Mucosa of rectum (tissue), 2 donors: ENCODE measurements at regions not wholly inside any gene's neighbourhood (a gene's known extent, or its start where the extent isn't known, plus 50 kb on each side); places are given as distances from the start of the nearest gene placed in this dataset.

Source experiments
- H3K27ac ChIP-seq, 2 donors: one replicate each; pipeline ENCODE4 v1.7.0; 2013; ENCODE audit warnings: inconsistent platforms in 2 of 2, low read depth in 2 of 2, low read length in 2 of 2
- H3K27me3 ChIP-seq, 2 donors: one replicate each; pipeline ENCODE4 v1.7.0; 2013; ENCODE audit warnings: low read length in 2 of 2; ENCODE audit not compliant: control insufficient read depth in 2 of 2, insufficient read depth in 2 of 2
- H3K36me3 ChIP-seq, 2 donors: one replicate each; pipeline ENCODE4 v1.7.0; 2013; ENCODE audit warnings: low read length in 2 of 2; ENCODE audit not compliant: control insufficient read depth in 2 of 2, insufficient read depth in 2 of 2
- H3K4me1 ChIP-seq, 2 donors: one replicate each; pipeline ENCODE4 v1.7.0; 2013; ENCODE audit warnings: low read length in 2 of 2, mild to moderate bottlenecking in 1 of 2; ENCODE audit not compliant: control insufficient read depth in 2 of 2, insufficient read depth in 2 of 2
- H3K4me3 ChIP-seq, 2 donors: one replicate each; pipeline ENCODE4 v1.7.0; 2013; ENCODE audit warnings: low read length in 2 of 2
- H3K9ac ChIP-seq, 2 donors: one replicate each; pipeline ENCODE4 v1.7.0; 2013; ENCODE audit warnings: low read length in 2 of 2, low read depth in 1 of 2, mild to moderate bottlenecking in 1 of 2
- H3K9me3 ChIP-seq, 2 donors: one replicate each; pipeline ENCODE4 v1.7.0; 2013; ENCODE audit warnings: low read length in 2 of 2; ENCODE audit not compliant: control insufficient read depth in 2 of 2
- donor health status: healthy.
- donor health status: Normal muscosa, but diverticular disease.

GRCh38 chr1:218591966-218592365 is 246.8 kb downstream of the TGFB2 start:
- H3K9me3 ChIP-seq: peaks cover 0 to 1% of the 10 kb centered on the region in 2 donors
- H3K9ac ChIP-seq: no peak overlapping the region
- H3K27me3 ChIP-seq: no peaks in the 10 kb centered on the region
- no peak overlapping the region for H3K4me3 ChIP-seq
- H3K27ac ChIP-seq: no peak overlapping the region
- no peaks in the 10 kb centered on the region for H3K4me1 ChIP-seq
- H3K36me3 ChIP-seq: no peaks in the 10 kb centered on the region

DNA sequence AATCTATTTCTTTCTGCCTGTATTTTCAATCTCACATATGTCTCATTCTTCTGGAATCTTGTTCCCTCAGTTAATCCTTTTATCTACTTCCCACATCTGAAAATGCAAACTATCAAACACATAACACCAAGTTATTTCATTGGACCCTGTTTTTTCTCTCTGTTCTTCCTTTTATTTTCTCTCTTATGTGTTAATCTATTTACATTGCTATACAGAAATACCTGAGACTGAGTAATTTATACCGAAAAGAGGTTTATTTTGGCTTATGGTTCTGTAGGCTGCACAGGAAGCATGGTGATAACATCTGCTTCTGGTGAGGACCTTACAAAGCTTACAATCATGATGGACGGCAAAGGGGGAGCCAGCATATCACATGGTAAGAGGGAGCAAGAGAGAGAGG is 247.6 kb downstream of the TGFB2 start:
- no peak overlapping the region for H3K9ac ChIP-seq
- H3K9me3 ChIP-seq: peaks cover 0 to 1% of the 10 kb centered on the region in 2 donors
- H3K4me1 ChIP-seq: no peaks in the 10 kb centered on the region
- H3K36me3 ChIP-seq: no peaks in the 10 kb centered on the region
- H3K27me3 ChIP-seq: no peaks in the 10 kb centered on the region
- H3K4me3 ChIP-seq: no peak overlapping the region
- H3K27ac ChIP-seq: no peak overlapping the region

DNA sequence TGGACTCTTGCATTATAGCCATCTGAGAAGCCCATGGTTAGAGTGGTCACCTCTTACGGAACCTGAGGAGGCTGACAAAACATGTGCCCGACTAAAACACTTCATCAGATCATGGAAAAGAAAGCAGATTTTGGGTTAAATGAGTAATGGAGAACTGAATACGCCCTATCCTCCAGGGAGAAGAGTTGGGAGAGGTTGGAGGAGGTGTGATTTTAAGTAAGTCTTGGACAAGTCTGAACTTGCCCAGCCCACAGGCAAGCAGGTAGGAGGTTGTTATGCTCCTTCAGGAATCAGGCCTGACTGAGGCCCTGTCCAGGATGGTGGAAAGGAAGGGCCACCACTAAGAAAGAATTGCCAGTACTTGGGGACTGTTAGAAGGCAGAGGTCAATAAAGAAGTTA is 255.8 kb downstream of the TGFB2 start:
- Histone ChIP-seq H3K4me1 (no peaks in the 10 kb centered on the region), H3K36me3 (no peaks in the 10 kb centered on the region), H3K9ac (no peak overlapping the region), H3K27me3 (no peaks in the 10 kb centered on the region), H3K9me3 (no peaks in the 10 kb centered on the region), H3K27ac (no peak overlapping the region), H3K4me3 (no peak overlapping the region)

GRCh38 chr1:218604217-218604616 is 259.1 kb downstream of the TGFB2 start:
- no peaks in the 10 kb centered on the region for H3K27me3 ChIP-seq
- H3K9me3 ChIP-seq: peaks cover 0 to 3% of the 10 kb centered on the region in 2 donors
- no peaks in the 10 kb centered on the region for H3K4me1 ChIP-seq
- no peaks in the 10 kb centered on the region for H3K36me3 ChIP-seq
- H3K9ac ChIP-seq: no peak overlapping the region
- H3K27ac ChIP-seq: no peak overlapping the region
- H3K4me3 ChIP-seq: no peak overlapping the region

- Histone ChIP-seq H3K27ac (no peak overlapping the region), H3K9ac (no peak overlapping the region), H3K36me3 (no peaks in the 10 kb centered on the region), H3K4me1 (no peaks in the 10 kb centered on the region), H3K9me3 (peaks cover 0 to 5% of the 10 kb centered on the region in 2 donors), H3K4me3 (no peak overlapping the region), H3K27me3 (no peaks in the 10 kb centered on the region)
These were observed 266.9 kb downstream of the TGFB2 start for GRCh38 chr1:218611916-218612585.

DNA sequence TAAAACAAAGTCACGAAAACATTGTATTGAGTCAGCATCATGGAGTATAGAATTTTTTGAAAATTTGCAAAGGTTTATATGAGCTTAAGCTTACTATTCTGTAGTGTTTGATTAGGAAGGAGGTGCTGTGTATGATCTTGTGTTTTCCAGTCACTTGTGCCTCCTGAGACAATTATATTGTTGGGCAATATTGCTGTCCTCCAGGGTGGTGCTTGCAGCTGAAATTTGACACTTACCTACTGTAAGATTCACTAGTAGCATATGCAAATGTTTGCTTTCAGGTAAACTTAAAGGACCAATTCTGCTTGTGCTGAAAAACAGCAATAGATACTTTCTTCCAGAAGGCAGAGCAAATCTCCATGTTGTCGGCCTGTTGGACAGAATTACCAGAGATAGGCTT is 268.0 kb downstream of the TGFB2 start:
- Histone ChIP-seq H3K27me3 (no peaks in the 10 kb centered on the region), H3K36me3 (no peaks in the 10 kb centered on the region), H3K4me3 (no peak overlapping the region), H3K9me3 (peaks cover 0 to 5% of the 10 kb centered on the region in 2 donors), H3K9ac (no peak overlapping the region), H3K4me1 (no peaks in the 10 kb centered on the region), H3K27ac (no peak overlapping the region)

DNA sequence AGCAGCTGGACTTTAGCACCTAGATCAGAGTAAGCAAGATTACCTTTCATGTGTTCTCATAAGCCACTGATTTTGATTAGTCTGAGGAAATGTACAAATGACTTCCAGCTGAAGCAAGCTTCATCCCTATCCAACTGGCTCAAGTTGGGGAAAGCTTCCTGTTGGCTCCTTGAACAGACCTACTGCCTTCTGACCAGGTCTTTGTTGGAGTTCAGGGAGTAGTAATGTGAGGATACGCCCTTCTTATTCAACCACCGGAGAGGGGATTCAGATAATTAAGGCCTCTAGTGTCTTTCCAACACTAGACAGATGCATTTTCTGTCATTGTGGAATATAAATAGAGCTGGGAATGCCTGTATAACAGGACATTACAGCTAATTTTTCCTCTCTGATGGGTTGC is 268.9 kb downstream of the TGFB2 start:
- no peaks in the 10 kb centered on the region for H3K36me3 ChIP-seq
- no peak overlapping the region for H3K4me3 ChIP-seq
- no peaks in the 10 kb centered on the region for H3K27me3 ChIP-seq
- H3K9me3 ChIP-seq: peaks cover 0 to 3% of the 10 kb centered on the region in 2 donors
- H3K4me1 ChIP-seq: no peaks in the 10 kb centered on the region
- H3K27ac ChIP-seq: no peak overlapping the region
- H3K9ac ChIP-seq: no peak overlapping the region

DNA sequence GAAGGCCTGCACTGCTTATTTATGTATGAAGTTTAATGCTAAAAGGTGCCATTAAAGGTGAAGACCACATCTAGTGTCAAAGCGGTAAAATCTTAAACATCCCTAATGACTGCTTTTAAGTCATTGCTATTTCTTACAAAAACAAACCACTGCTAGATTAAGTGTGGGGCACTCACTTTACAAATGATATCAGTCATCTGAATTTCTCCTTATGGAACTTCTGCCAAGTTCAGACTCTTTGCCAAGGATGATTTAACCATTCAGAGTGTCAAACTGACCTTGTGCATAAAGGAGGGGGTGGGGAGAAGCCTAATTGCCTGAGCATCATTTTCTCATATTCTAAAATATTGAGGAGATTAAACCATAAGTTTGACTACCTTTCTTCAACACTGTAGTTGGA is 271.5 kb downstream of the TGFB2 start:
- no peak overlapping the region for H3K4me3 ChIP-seq
- H3K27me3 ChIP-seq: no peaks in the 10 kb centered on the region
- H3K9ac ChIP-seq: no peak overlapping the region
- peaks cover 0 to 2% of the 10 kb centered on the region in 2 donors for H3K9me3 ChIP-seq
- no peaks in the 10 kb centered on the region for H3K36me3 ChIP-seq
- H3K27ac ChIP-seq: no peak overlapping the region
- H3K4me1 ChIP-seq: no peaks in the 10 kb centered on the region

DNA sequence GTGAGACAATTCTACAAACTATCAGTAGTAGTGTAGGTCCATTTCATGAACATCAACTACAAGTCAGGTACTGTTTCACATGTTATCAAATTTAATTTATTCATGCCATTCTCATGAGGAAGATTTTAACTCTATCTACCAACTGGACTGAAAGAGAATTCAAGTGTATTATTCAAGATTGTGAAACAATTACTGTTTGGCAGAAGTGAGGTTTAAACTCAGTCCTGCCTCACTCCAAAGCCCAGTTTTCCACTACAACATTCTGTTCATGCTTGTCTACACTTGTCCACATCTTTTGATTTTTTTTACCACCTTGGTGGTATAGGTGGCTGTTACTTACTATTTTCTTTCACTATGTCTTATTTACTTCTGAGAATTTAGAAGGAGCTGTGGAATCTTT is 272.9 kb downstream of the TGFB2 start:
- H3K4me3 ChIP-seq: no peak overlapping the region
- no peaks in the 10 kb centered on the region for H3K27me3 ChIP-seq
- no peaks in the 10 kb centered on the region for H3K4me1 ChIP-seq
- no peaks in the 10 kb centered on the region for H3K36me3 ChIP-seq
- no peak overlapping the region for H3K27ac ChIP-seq
- peaks cover 0 to 2% of the 10 kb centered on the region in 2 donors for H3K9me3 ChIP-seq
- H3K9ac ChIP-seq: no peak overlapping the region

DNA sequence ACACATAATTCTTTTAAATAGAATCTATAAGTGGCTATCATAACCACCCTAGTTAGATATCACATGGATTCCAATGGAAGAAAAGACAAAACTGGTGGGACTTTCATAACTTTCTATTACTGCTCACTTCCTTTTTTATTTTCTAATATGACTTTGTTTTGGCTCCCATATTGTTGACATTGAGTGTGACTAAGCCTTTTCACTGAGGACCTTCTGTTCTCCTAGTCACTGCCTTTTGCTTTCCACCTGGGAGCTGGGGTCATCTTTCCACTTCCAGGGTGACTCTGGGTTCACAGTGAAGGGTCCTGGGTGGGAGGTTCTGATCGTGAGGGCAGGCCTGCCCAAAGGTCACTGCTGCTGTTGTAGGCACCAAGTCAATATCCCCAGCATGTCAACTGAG is 275.8 kb downstream of the TGFB2 start:
- no peaks in the 10 kb centered on the region for H3K36me3 ChIP-seq
- no peaks in the 10 kb centered on the region for H3K27me3 ChIP-seq
- no peak overlapping the region for H3K9ac ChIP-seq
- H3K9me3 ChIP-seq: no peaks in the 10 kb centered on the region
- no peak overlapping the region for H3K27ac ChIP-seq
- H3K4me3 ChIP-seq: no peak overlapping the region
- no peaks in the 10 kb centered on the region for H3K4me1 ChIP-seq

DNA sequence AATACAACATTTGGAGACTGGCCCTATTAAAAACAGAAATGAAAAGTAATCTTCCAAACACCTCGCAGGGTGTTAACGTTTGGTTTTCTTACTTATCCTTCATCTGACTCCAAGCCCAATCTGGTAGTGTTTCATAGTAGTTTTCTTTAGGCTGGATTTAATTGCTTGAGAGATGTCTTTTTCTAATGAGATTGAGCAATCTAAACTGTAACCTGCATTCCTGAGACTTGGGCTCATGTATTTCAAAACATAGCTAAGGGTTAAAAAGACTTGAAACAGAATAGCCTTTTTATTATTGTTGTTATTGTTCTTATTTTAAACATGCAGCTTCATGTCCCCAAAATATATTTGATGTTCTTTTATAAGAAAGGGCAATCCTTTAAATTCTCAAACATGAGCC is 278.9 kb downstream of the TGFB2 start:
- Histone ChIP-seq H3K4me3 (no peak overlapping the region), H3K36me3 (no peaks in the 10 kb centered on the region), H3K27ac (no peak overlapping the region), H3K9ac (no peak overlapping the region), H3K9me3 (no peaks in the 10 kb centered on the region), H3K4me1 (no peaks in the 10 kb centered on the region), H3K27me3 (no peaks in the 10 kb centered on the region)
